Left lung (tissue), 4 donors: ENCODE measurements at regions not wholly inside any gene's neighbourhood (a gene's known extent, or its start where the extent isn't known, plus 50 kb on each side); places are given as distances from the start of the nearest gene placed in this dataset.

Experiments used
- ATAC-seq: fragments of 200-7000 bp; cut with Tn5 transposase; one replicate; pipeline ENCODE4 v1.9.1; 2020; ENCODE audit warnings: moderate library complexity
- DNase-seq, 4 donors: peaks; one replicate each; pipeline ENCODE4 v3.0.0-alpha.2; 2013 to 2020
- H3K27ac ChIP-seq, 2 donors: fragments of 200-600 bp; sonication (generic) in 1 of 2; one replicate each; pipeline versions ENCODE4 v1.5.0 to v1.8.0; 2020 to 2021
- H3K27me3 ChIP-seq, 2 donors: fragments of 200-600 bp; sonication (generic) in 1 of 2; one replicate each; pipeline versions ENCODE4 v1.5.0 to v1.8.0; 2020 to 2021
- H3K36me3 ChIP-seq, 2 donors: fragments of 200-600 bp; sonication (generic) in 1 of 2; one replicate each; pipeline versions ENCODE4 v1.5.0 to v1.8.0; 2020 to 2021
- H3K4me1 ChIP-seq, 2 donors: fragments of 200-600 bp; one replicate each; pipeline ENCODE4 v1.8.0; 2021
- H3K4me3 ChIP-seq, 2 donors: fragments of 200-600 bp; sonication (generic) in 1 of 2; one replicate each; pipeline versions ENCODE4 v1.5.0 to v1.8.0; 2020 to 2021; ENCODE audit warnings: mild to moderate bottlenecking in 1 of 2
- H3K9me3 ChIP-seq, 2 donors: fragments of 200-600 bp; sonication (generic) in 1 of 2; one replicate each; pipeline versions ENCODE4 v1.5.0 to v1.8.0; 2020 to 2021
- CTCF ChIP-seq, 2 donors: fragments of 200-600 bp; sonication (generic) in 1 of 2; IDR thresholded peaks; one replicate each; pipeline versions ENCODE4 v1.5.0 to v1.8.0; 2021; ENCODE audit warnings: antibody characterized with exemption in 2 of 2
- intact Hi-C, 2 donors: fragments of 100-400 bp; cut with DNase I; formaldehyde crosslinking; loops; one replicate each; pipeline versions ENCODE4 v1.11.2 to v1.14.2; 2022
- donor health status: DM: no; HTN: yes; CAD: no.
- donor health status: DM: no; HTN: no; CAD: no.

DNA sequence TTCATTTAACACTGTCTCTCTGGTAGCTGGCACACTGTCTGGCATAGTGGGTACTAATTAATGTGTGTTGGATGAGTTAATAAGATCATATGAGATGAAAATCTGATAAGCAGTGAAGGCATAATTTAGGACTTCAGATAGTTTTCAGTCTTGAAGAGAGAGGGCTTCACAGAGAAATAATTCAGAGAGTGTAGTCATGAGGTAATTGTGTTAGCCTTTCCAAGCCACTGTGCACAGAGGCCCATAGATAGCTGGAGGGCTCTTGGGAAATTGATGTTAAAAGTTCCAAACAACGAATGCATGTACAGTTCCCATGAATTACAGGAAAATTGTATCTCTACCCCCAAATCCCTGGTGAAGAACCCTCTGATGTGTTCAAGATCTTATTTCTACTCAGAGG, 133.8 kb upstream of the HMGA2 start:
- ATAC-seq (no peak), DNase-seq (no peak)
- Histone ChIP-seq H3K4me3 (no peak overlapping the region), H3K27ac (no peak overlapping the region), H3K4me1 (peaks cover 5% of the 10 kb centered on the region in 2 donors), H3K9me3 (no peaks in the 10 kb centered on the region), H3K36me3 (no peaks in the 10 kb centered on the region), H3K27me3 (no peaks in the 10 kb centered on the region)
- intact Hi-C loops, result no loop called here
- no peak for TF ChIP-seq CTCF (IDR thresholded peaks at IDR 0.05)

DNA sequence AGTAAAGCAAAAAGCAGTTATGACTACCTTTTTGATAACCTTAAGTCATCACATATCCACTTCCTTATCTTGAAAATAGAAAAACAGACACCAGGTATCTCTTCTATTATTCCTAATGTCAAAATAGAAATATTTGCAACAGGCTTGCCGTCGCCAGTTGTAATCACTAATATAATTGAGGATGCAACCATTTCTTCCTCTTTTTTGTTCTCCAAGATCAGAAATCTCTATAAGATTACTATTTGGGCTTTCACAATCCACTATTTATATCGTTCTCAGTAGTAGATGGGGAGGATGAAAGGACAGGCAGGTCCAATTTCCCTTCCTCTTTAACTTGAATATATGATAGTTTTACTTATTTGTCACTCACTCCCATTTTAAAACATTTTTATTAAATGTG, 130.2 kb upstream of the HMGA2 start:
- Histone ChIP-seq H3K4me3 (no peak overlapping the region), H3K4me1 (peaks cover 6 to 9% of the 10 kb centered on the region in 2 donors), H3K9me3 (no peaks in the 10 kb centered on the region), H3K27me3 (no peaks in the 10 kb centered on the region), H3K36me3 (no peaks in the 10 kb centered on the region), H3K27ac (no peak overlapping the region)
- no peak for DNase-seq
- ATAC-seq, result no peak
- intact Hi-C loops, result no loop called here
- TF ChIP-seq CTCF (IDR thresholded peaks at IDR 0.05), result no peak

DNA sequence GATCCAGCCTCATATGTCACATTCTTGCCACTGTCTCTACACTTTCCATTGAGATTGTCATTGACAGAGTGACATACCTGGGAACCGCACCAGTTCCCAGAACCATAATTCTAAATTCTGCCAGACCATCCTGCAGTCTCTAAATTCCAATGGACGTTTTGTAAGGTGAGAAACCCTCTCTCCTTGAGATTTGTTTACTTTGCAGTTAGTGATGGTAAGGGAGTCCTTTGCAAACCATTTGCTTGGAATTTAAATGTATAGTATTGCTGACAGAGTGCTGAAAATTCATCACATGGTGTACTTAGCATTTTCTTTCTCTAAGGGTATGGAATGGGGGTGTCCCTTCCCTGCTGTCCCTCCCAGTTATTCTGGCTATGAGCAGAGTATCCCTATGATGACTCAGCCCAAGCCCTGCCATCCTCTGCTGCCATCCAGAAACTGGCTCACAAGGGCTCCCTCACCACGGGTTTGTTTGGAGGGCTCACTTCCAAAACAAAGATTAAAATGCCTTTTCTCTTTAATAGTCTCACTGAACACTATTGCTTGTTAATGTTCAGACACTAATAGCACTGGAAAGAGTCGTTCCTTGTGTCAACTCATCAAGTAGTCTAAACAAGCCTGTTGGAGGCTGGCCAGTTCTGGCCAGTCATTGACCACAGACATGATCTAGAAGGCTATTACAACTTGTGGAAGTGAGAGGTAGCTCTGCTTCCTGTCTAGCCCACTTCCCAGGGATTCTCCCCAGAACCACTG, 129.0 kb upstream of the HMGA2 start:
- no peaks in the 10 kb centered on the region for H3K27me3 ChIP-seq
- intact Hi-C loops, result no loop called here
- DNase-seq (peak in 3 of 4 donors; percentile 34 to 69 (median 62)), ATAC-seq (peak; percentile 94)
- H3K36me3 ChIP-seq, result no peaks in the 10 kb centered on the region
- H3K9me3 ChIP-seq, result no peaks in the 10 kb centered on the region
- no peak overlapping the region for H3K4me3 ChIP-seq
- no peak for TF ChIP-seq CTCF (IDR thresholded peaks at IDR 0.05)
- peaks cover 6 to 9% of the 10 kb centered on the region in 2 donors for H3K4me1 ChIP-seq
- H3K27ac ChIP-seq, result no peak overlapping the region

DNA sequence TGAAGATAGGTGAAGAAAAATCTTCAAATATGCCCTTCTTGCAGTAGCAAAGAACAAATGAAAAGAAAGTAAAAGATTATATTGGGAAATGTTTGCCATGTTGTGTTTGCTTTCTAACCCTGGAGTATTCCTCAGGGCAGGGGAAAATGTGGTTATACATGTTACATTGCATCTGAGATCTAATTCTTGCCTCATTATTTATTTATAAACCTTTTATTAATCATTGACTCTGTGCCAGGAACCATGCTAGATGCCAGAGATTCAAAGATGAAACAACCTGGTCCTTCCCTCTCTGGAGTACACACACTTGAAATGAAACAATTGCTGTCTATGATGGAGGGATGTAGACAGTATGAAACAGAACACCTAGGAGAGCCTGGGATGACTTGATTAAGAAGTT, 128.1 kb upstream of the HMGA2 start:
- intact Hi-C loops, result no loop called here
- no peak for ATAC-seq
- peaks cover 6 to 9% of the 10 kb centered on the region in 2 donors for H3K4me1 ChIP-seq
- H3K4me3 ChIP-seq, result no peak overlapping the region
- no peaks in the 10 kb centered on the region for H3K9me3 ChIP-seq
- H3K27ac ChIP-seq, result no peak overlapping the region
- TF ChIP-seq CTCF (IDR thresholded peaks at IDR 0.05), result no peak
- H3K36me3 ChIP-seq, result no peaks in the 10 kb centered on the region
- no peaks in the 10 kb centered on the region for H3K27me3 ChIP-seq
- no peak for DNase-seq

GRCh38 chr12:65699251-65699650, 125.0 kb upstream of the HMGA2 start:
- H3K9me3 ChIP-seq, result peaks cover 0 to 6% of the 10 kb centered on the region in 2 donors
- intact Hi-C loops, result no loop called here
- no peak overlapping the region for H3K27ac ChIP-seq
- no peak for TF ChIP-seq CTCF (IDR thresholded peaks at IDR 0.05)
- H3K4me1 ChIP-seq, result peaks cover 6 to 9% of the 10 kb centered on the region in 2 donors
- H3K27me3 ChIP-seq, result no peaks in the 10 kb centered on the region
- H3K36me3 ChIP-seq, result no peaks in the 10 kb centered on the region
- no peak overlapping the region for H3K4me3 ChIP-seq
- DNase-seq (no peak), ATAC-seq (peak; percentile 40)
